Mucosa of rectum (tissue), 2 donors: ENCODE measurements at regions not wholly inside any gene's neighbourhood (a gene's known extent, or its start where the extent isn't known, plus 50 kb on each side); places are given as distances from the start of the nearest gene placed in this dataset.

ENCODE experiments used
- H3K27ac ChIP-seq, 2 donors: one replicate each; pipeline ENCODE4 v1.7.0; 2013; ENCODE audit warnings: inconsistent platforms in 2 of 2, low read depth in 2 of 2, low read length in 2 of 2
- H3K27me3 ChIP-seq, 2 donors: one replicate each; pipeline ENCODE4 v1.7.0; 2013; ENCODE audit warnings: low read length in 2 of 2; ENCODE audit not compliant: control insufficient read depth in 2 of 2, insufficient read depth in 2 of 2
- H3K36me3 ChIP-seq, 2 donors: one replicate each; pipeline ENCODE4 v1.7.0; 2013; ENCODE audit warnings: low read length in 2 of 2; ENCODE audit not compliant: control insufficient read depth in 2 of 2, insufficient read depth in 2 of 2
- H3K4me1 ChIP-seq, 2 donors: one replicate each; pipeline ENCODE4 v1.7.0; 2013; ENCODE audit warnings: low read length in 2 of 2, mild to moderate bottlenecking in 1 of 2; ENCODE audit not compliant: control insufficient read depth in 2 of 2, insufficient read depth in 2 of 2
- H3K4me3 ChIP-seq, 2 donors: one replicate each; pipeline ENCODE4 v1.7.0; 2013; ENCODE audit warnings: low read length in 2 of 2
- H3K9ac ChIP-seq, 2 donors: one replicate each; pipeline ENCODE4 v1.7.0; 2013; ENCODE audit warnings: low read length in 2 of 2, low read depth in 1 of 2, mild to moderate bottlenecking in 1 of 2
- H3K9me3 ChIP-seq, 2 donors: one replicate each; pipeline ENCODE4 v1.7.0; 2013; ENCODE audit warnings: low read length in 2 of 2; ENCODE audit not compliant: control insufficient read depth in 2 of 2
- donor health status: healthy.
- donor health status: Normal muscosa, but diverticular disease.

GRCh38 chr19:28221736-28222135 lies 991.2 kb downstream of the UQCRFS1 start:
- H3K4me3 ChIP-seq = no peak overlapping the region
- H3K27me3 ChIP-seq = no peaks in the 10 kb centered on the region
- H3K27ac ChIP-seq = no peak overlapping the region

GRCh38 chr19:28218728-28219127 lies 994.2 kb downstream of the UQCRFS1 start:
- Histone ChIP-seq H3K4me3 (no peak overlapping the region), H3K9me3 (no peaks in the 10 kb centered on the region), H3K27me3 (no peaks in the 10 kb centered on the region), H3K27ac (no peak overlapping the region), H3K9ac (no peak overlapping the region), H3K4me1 (no peaks in the 10 kb centered on the region), H3K36me3 (no peaks in the 10 kb centered on the region)

More at GRCh38 chr19:28221736-28222135, 991.2 kb downstream of the UQCRFS1 start:
- no peaks in the 10 kb centered on the region for H3K9me3 ChIP-seq
- H3K9ac ChIP-seq = no peak overlapping the region
- no peaks in the 10 kb centered on the region for H3K4me1 ChIP-seq
- no peaks in the 10 kb centered on the region for H3K36me3 ChIP-seq

- H3K4me3 ChIP-seq = no peak overlapping the region
- no peaks in the 10 kb centered on the region for H3K27me3 ChIP-seq
- no peak overlapping the region for H3K9ac ChIP-seq
- no peak overlapping the region for H3K27ac ChIP-seq
- no peaks in the 10 kb centered on the region for H3K9me3 ChIP-seq
- H3K4me1 ChIP-seq = no peaks in the 10 kb centered on the region
- no peaks in the 10 kb centered on the region for H3K36me3 ChIP-seq
These were observed 995.9 kb downstream of the UQCRFS1 start for GRCh38 chr19:28217022-28217421.

DNA sequence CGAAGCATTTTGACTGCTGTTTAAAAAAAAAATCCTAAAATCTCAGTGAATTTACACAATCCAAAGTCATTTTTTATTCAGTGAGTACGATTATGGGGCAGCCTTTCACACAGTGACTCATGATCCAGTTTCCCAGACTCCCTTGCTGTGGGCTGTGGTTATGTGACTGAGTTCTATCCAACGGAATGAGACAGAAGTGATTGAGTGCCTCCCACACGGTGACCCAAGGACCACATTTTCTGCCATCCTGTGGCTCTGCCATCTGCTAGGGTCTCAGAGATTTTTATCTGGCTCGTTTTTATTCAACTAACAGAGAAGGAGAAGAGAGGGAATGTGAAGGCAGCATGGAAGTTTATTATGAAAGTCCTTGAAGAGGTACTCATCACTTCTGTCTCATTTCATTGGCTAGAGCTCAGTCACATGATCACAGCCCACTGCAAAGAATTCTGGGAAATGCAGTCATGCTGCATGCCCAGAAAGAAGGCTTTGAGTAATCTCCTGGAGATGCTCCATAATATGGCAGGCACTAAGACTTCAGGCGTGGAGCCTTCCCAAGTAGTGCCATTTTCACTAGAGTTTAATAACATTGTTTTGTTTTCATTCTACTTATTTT lies 999.4 kb downstream of the UQCRFS1 start:
- H3K27me3 ChIP-seq = no peaks in the 10 kb centered on the region
- H3K9ac ChIP-seq = no peak overlapping the region
- no peaks in the 10 kb centered on the region for H3K9me3 ChIP-seq
- H3K27ac ChIP-seq = no peak overlapping the region
- H3K4me3 ChIP-seq = no peak overlapping the region
- H3K4me1 ChIP-seq = no peaks in the 10 kb centered on the region
- no peaks in the 10 kb centered on the region for H3K36me3 ChIP-seq

DNA sequence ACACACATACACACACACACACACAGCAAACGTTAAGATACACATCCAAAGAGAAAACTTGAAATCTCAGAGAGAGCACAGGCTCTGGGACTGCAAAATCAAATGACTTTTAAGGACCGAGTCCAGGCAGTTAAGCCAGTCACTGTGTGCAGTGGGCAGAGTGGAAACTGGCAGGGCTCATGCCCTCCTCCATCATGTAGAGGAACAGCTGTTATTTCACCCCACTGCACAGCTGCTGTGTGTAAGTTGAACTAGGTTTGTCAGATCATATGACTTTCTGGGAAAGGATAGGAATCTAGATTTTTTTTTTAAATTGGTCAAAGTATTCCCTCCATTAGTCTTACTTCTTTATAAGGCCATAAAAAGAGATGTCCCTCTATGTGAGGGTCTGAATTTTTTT lies 1002.1 kb downstream of the UQCRFS1 start:
- Histone ChIP-seq H3K27me3 (no peaks in the 10 kb centered on the region), H3K9ac (no peak overlapping the region), H3K9me3 (no peaks in the 10 kb centered on the region), H3K36me3 (no peaks in the 10 kb centered on the region), H3K4me1 (no peaks in the 10 kb centered on the region), H3K4me3 (no peak overlapping the region), H3K27ac (no peak overlapping the region)

DNA sequence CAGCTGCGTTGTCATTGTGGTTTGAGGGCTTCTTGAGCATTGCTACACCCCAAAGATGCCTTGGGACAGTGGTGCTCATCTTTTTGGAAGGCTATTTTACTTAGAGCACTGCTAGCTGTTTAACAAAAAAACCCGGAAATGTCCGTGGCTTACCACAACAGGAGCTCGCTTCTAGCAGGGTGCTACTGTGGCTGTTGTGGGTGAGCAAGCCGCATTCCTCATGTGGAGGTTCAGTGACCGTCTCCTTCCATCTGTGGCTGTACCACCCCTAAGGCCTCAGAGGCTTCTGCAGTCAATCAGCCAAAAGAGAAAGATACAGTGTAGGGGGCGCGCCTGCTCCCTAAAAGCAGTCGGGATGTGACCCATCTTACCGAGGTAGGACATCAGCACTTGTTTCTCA lies 1004.2 kb downstream of the UQCRFS1 start:
- Histone ChIP-seq H3K9me3 (no peaks in the 10 kb centered on the region), H3K4me3 (no peak overlapping the region), H3K27ac (no peak overlapping the region), H3K36me3 (no peaks in the 10 kb centered on the region), H3K27me3 (no peaks in the 10 kb centered on the region), H3K4me1 (no peaks in the 10 kb centered on the region), H3K9ac (no peak overlapping the region)

GRCh38 chr19:28207244-28207643 lies 1005.7 kb downstream of the UQCRFS1 start:
- Histone ChIP-seq H3K27ac (no peak overlapping the region), H3K4me1 (no peaks in the 10 kb centered on the region), H3K27me3 (no peaks in the 10 kb centered on the region), H3K9me3 (no peaks in the 10 kb centered on the region), H3K9ac (no peak overlapping the region), H3K4me3 (no peak overlapping the region), H3K36me3 (no peaks in the 10 kb centered on the region)

DNA sequence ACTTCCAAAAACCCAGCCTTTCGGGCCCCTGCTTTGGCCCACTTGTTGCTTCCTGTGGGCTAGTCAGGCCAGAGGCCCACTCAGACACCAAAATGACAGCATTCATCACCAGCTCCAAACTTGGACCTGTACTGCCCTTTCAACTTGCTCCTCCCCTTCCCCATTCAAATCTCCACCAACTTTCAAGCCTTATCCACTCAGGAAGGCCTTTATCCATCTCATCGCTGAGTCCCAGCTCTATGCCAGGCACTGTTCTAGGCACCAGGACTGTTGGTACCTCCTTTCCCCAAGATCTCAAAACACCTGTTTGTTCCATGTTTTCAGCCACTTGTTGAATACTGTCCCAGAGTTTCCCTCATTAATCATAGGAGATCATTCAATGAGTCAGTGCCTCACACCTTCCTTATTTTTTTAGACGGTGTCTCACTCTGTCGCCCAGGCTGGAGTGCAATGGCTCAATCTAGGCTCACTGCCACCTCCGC lies 1011.4 kb downstream of the UQCRFS1 start:
- H3K36me3 ChIP-seq = no peaks in the 10 kb centered on the region
- no peak overlapping the region for H3K27ac ChIP-seq
- H3K9ac ChIP-seq = no peak overlapping the region
- no peak overlapping the region for H3K4me3 ChIP-seq
- no peaks in the 10 kb centered on the region for H3K4me1 ChIP-seq
- H3K27me3 ChIP-seq = no peaks in the 10 kb centered on the region
- H3K9me3 ChIP-seq = no peaks in the 10 kb centered on the region

DNA sequence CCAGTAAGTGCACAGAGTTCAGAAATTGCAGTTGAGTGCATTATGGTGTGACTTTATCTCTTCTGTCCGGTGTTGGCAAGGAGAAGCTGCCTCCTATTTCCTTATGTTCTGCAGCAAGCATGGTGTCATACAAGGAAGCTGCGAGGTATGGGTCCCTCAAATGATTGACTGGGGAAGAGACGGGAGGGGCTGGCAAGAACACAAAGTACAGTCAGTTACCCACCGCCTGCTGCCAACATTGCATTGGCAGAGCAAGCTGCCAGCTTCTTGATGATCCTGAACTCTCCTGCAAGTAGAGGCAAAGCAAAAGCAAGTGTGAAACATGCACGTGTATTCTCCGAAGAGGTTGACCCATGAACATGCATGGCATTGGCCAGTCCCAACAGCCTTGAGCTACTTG lies 1013.6 kb downstream of the UQCRFS1 start:
- Histone ChIP-seq H3K4me3 (no peak overlapping the region), H3K9me3 (no peaks in the 10 kb centered on the region), H3K4me1 (no peaks in the 10 kb centered on the region), H3K36me3 (no peaks in the 10 kb centered on the region), H3K9ac (no peak overlapping the region), H3K27me3 (no peaks in the 10 kb centered on the region), H3K27ac (no peak overlapping the region)

DNA sequence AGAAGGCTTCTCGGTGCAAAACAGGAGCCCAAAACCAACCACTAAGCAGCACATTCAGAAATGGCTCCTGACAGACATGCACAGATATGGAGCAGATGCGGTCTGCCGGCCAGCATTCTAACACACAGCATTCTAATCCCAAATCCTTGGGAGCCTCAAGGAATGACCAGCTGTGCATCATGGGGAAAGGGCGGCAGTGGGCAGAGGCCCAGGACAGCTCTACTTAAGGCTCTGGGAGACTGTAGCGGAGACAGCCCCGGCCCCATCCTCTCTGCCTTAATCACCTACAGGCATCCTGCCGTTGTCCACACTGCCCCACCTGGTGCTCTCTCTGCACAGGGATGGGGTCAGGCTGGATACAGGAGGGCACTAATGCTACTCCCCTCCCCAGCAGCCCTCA lies 1016.0 kb downstream of the UQCRFS1 start:
- H3K27ac ChIP-seq = no peak overlapping the region
- H3K4me3 ChIP-seq = no peak overlapping the region
- no peaks in the 10 kb centered on the region for H3K4me1 ChIP-seq
- no peaks in the 10 kb centered on the region for H3K9me3 ChIP-seq
- no peaks in the 10 kb centered on the region for H3K27me3 ChIP-seq
- no peaks in the 10 kb centered on the region for H3K36me3 ChIP-seq
- no peak overlapping the region for H3K9ac ChIP-seq

GRCh38 chr19:28196101-28196500 lies 1016.9 kb downstream of the UQCRFS1 start:
- no peaks in the 10 kb centered on the region for H3K36me3 ChIP-seq
- H3K4me1 ChIP-seq = no peaks in the 10 kb centered on the region
- H3K9me3 ChIP-seq = no peaks in the 10 kb centered on the region
- no peak overlapping the region for H3K9ac ChIP-seq
- no peaks in the 10 kb centered on the region for H3K27me3 ChIP-seq
- no peak overlapping the region for H3K4me3 ChIP-seq
- no peak overlapping the region for H3K27ac ChIP-seq
